ENCODE measurements at regions not wholly inside any gene's neighbourhood (a gene's known extent, or its start where the extent isn't known, plus 50 kb on each side); places are given as distances from the start of the nearest gene placed in this dataset.

GRCh38 chr9:30160570-30160969 is 2223.9 kb upstream of the ACO1 start:
- TF ChIP-seq EZH2 (IDR thresholded peaks at IDR 0.05; ENCODE audit: borderline replicate concordance, low read length) (no peak), CTCF (IDR thresholded peaks at IDR 0.05; ENCODE audit: low read length) (no peak)
